ENCODE measurements at regions not wholly inside any gene's neighbourhood (a gene's known extent, or its start where the extent isn't known, plus 50 kb on each side); places are given as distances from the start of the nearest gene placed in this dataset.

GRCh38 chr13:104002216-104002615 lies 936.0 kb upstream of the SLC10A2 start:
- Histone ChIP-seq H3K4me1 (ENCODE audit: insufficient read depth, insufficient read length) (no peaks in the 10 kb centered on the region), H3K27me3 (ENCODE audit: insufficient read depth, insufficient read length) (no peaks in the 10 kb centered on the region), H3K9ac (ENCODE audit: insufficient read length, low read depth) (no peak overlapping the region), H3K4me3 (ENCODE audit: insufficient read length, low read depth) (no peak overlapping the region), H3K36me3 (ENCODE audit: insufficient read depth, insufficient read length, low read length) (no peaks in the 10 kb centered on the region), H3K9me3 (ENCODE audit: insufficient read depth, low read length) (no peaks in the 10 kb centered on the region)
- TF ChIP-seq ZNF274 (IDR thresholded peaks at IDR 0.05; ENCODE audit: low read depth, low read length) (no peak), YY1 (IDR thresholded peaks at IDR 0.05; ENCODE audit: insufficient read depth, insufficient read length) (no peak), SUZ12 (IDR thresholded peaks at IDR 0.05; ENCODE audit: extremely low read depth, insufficient read depth, insufficient read length) (no peak)
- DNase-seq (ENCODE audit: low read depth, low spot score), result no peak

GRCh38 chr13:104001766-104002165 lies 935.5 kb upstream of the SLC10A2 start:
- Histone ChIP-seq H3K9me3 (ENCODE audit: insufficient read depth, low read length) (no peaks in the 10 kb centered on the region), H3K27me3 (ENCODE audit: insufficient read depth, insufficient read length) (no peaks in the 10 kb centered on the region), H3K4me3 (ENCODE audit: insufficient read length, low read depth) (no peak overlapping the region), H3K9ac (ENCODE audit: insufficient read length, low read depth) (no peak overlapping the region), H3K36me3 (ENCODE audit: insufficient read depth, insufficient read length, low read length) (no peaks in the 10 kb centered on the region), H3K4me1 (ENCODE audit: insufficient read depth, insufficient read length) (no peaks in the 10 kb centered on the region)
- TF ChIP-seq ZNF274 (IDR thresholded peaks at IDR 0.05; ENCODE audit: low read depth, low read length), result no peak
- no peak for TF ChIP-seq YY1 (IDR thresholded peaks at IDR 0.05; ENCODE audit: insufficient read depth, insufficient read length)
- no peak for TF ChIP-seq SUZ12 (IDR thresholded peaks at IDR 0.05; ENCODE audit: extremely low read depth, insufficient read depth, insufficient read length)
- no peak for DNase-seq (ENCODE audit: low read depth, low spot score)

- Histone ChIP-seq H3K4me1 (ENCODE audit: insufficient read depth, insufficient read length) (no peaks in the 10 kb centered on the region), H3K9me3 (ENCODE audit: insufficient read depth, low read length) (no peaks in the 10 kb centered on the region), H3K36me3 (ENCODE audit: insufficient read depth, insufficient read length, low read length) (no peaks in the 10 kb centered on the region), H3K27me3 (ENCODE audit: insufficient read depth, insufficient read length) (no peaks in the 10 kb centered on the region), H3K4me3 (ENCODE audit: insufficient read length, low read depth) (no peak overlapping the region), H3K9ac (ENCODE audit: insufficient read length, low read depth) (no peak overlapping the region)
- DNase-seq (ENCODE audit: low read depth, low spot score), result no peak
- TF ChIP-seq SUZ12 (IDR thresholded peaks at IDR 0.05; ENCODE audit: extremely low read depth, insufficient read depth, insufficient read length) (no peak), ZNF274 (IDR thresholded peaks at IDR 0.05; ENCODE audit: low read depth, low read length) (no peak), YY1 (IDR thresholded peaks at IDR 0.05; ENCODE audit: insufficient read depth, insufficient read length) (no peak)
These were observed 930.5 kb upstream of the SLC10A2 start for GRCh38 chr13:103996733-103997132.

- Histone ChIP-seq H3K4me1 (ENCODE audit: insufficient read depth, insufficient read length) (no peaks in the 10 kb centered on the region), H3K4me3 (ENCODE audit: insufficient read length, low read depth) (no peak overlapping the region), H3K9ac (ENCODE audit: insufficient read length, low read depth) (no peak overlapping the region), H3K36me3 (ENCODE audit: insufficient read depth, insufficient read length, low read length) (no peaks in the 10 kb centered on the region), H3K9me3 (ENCODE audit: insufficient read depth, low read length) (no peaks in the 10 kb centered on the region), H3K27me3 (ENCODE audit: insufficient read depth, insufficient read length) (no peaks in the 10 kb centered on the region)
- no peak for TF ChIP-seq SUZ12 (IDR thresholded peaks at IDR 0.05; ENCODE audit: extremely low read depth, insufficient read depth, insufficient read length)
- TF ChIP-seq YY1 (IDR thresholded peaks at IDR 0.05; ENCODE audit: insufficient read depth, insufficient read length), result no peak
- TF ChIP-seq ZNF274 (IDR thresholded peaks at IDR 0.05; ENCODE audit: low read depth, low read length), result no peak
- no peak for DNase-seq (ENCODE audit: low read depth, low spot score)
These were observed 917.7 kb upstream of the SLC10A2 start for GRCh38 chr13:103983948-103984347.

GRCh38 chr13:103976371-103976770 lies 910.2 kb upstream of the SLC10A2 start:
- TF ChIP-seq YY1 (IDR thresholded peaks at IDR 0.05; ENCODE audit: insufficient read depth, insufficient read length) (no peak), SUZ12 (IDR thresholded peaks at IDR 0.05; ENCODE audit: extremely low read depth, insufficient read depth, insufficient read length) (no peak), ZNF274 (IDR thresholded peaks at IDR 0.05; ENCODE audit: low read depth, low read length) (no peak)
- no peaks in the 10 kb centered on the region for H3K9me3 ChIP-seq (ENCODE audit: insufficient read depth, low read length)

GRCh38 chr13:103973740-103974139 lies 907.5 kb upstream of the SLC10A2 start:
- TF ChIP-seq ZNF274 (IDR thresholded peaks at IDR 0.05; ENCODE audit: low read depth, low read length) (no peak), SUZ12 (IDR thresholded peaks at IDR 0.05; ENCODE audit: extremely low read depth, insufficient read depth, insufficient read length) (no peak), YY1 (IDR thresholded peaks at IDR 0.05; ENCODE audit: insufficient read depth, insufficient read length) (no peak)
- no peak for DNase-seq (ENCODE audit: low read depth, low spot score)
- H3K36me3 ChIP-seq (ENCODE audit: insufficient read depth, insufficient read length, low read length), result no peaks in the 10 kb centered on the region
- H3K4me1 ChIP-seq (ENCODE audit: insufficient read depth, insufficient read length), result no peaks in the 10 kb centered on the region
- no peaks in the 10 kb centered on the region for H3K27me3 ChIP-seq (ENCODE audit: insufficient read depth, insufficient read length)
- no peak overlapping the region for H3K4me3 ChIP-seq (ENCODE audit: insufficient read length, low read depth)
- no peaks in the 10 kb centered on the region for H3K9me3 ChIP-seq (ENCODE audit: insufficient read depth, low read length)
- H3K9ac ChIP-seq (ENCODE audit: insufficient read length, low read depth), result no peak overlapping the region

More at GRCh38 chr13:103976371-103976770, 910.2 kb upstream of the SLC10A2 start:
- Histone ChIP-seq H3K27me3 (ENCODE audit: insufficient read depth, insufficient read length) (no peaks in the 10 kb centered on the region), H3K4me3 (ENCODE audit: insufficient read length, low read depth) (no peak overlapping the region), H3K9ac (ENCODE audit: insufficient read length, low read depth) (no peak overlapping the region), H3K36me3 (ENCODE audit: insufficient read depth, insufficient read length, low read length) (no peaks in the 10 kb centered on the region), H3K4me1 (ENCODE audit: insufficient read depth, insufficient read length) (no peaks in the 10 kb centered on the region)
- DNase-seq (ENCODE audit: low read depth, low spot score), result no peak

GRCh38 chr13:103969520-103970050 lies 903.4 kb upstream of the SLC10A2 start:
- DNase-seq (ENCODE audit: low read depth, low spot score), result no peak
- TF ChIP-seq ZNF274 (IDR thresholded peaks at IDR 0.05; ENCODE audit: low read depth, low read length), result no peak
- no peak for TF ChIP-seq SUZ12 (IDR thresholded peaks at IDR 0.05; ENCODE audit: extremely low read depth, insufficient read depth, insufficient read length)
- TF ChIP-seq YY1 (IDR thresholded peaks at IDR 0.05; ENCODE audit: insufficient read depth, insufficient read length), result no peak
- Histone ChIP-seq H3K4me3 (ENCODE audit: insufficient read length, low read depth) (no peak overlapping the region), H3K4me1 (ENCODE audit: insufficient read depth, insufficient read length) (no peaks in the 10 kb centered on the region), H3K36me3 (ENCODE audit: insufficient read depth, insufficient read length, low read length) (no peaks in the 10 kb centered on the region), H3K9me3 (ENCODE audit: insufficient read depth, low read length) (no peaks in the 10 kb centered on the region), H3K9ac (ENCODE audit: insufficient read length, low read depth) (no peak overlapping the region), H3K27me3 (ENCODE audit: insufficient read depth, insufficient read length) (no peaks in the 10 kb centered on the region)
